ENCODE measurements at regions not wholly inside any gene's neighbourhood (a gene's known extent, or its start where the extent isn't known, plus 50 kb on each side); places are given as distances from the start of the nearest gene placed in this dataset.

DNA sequence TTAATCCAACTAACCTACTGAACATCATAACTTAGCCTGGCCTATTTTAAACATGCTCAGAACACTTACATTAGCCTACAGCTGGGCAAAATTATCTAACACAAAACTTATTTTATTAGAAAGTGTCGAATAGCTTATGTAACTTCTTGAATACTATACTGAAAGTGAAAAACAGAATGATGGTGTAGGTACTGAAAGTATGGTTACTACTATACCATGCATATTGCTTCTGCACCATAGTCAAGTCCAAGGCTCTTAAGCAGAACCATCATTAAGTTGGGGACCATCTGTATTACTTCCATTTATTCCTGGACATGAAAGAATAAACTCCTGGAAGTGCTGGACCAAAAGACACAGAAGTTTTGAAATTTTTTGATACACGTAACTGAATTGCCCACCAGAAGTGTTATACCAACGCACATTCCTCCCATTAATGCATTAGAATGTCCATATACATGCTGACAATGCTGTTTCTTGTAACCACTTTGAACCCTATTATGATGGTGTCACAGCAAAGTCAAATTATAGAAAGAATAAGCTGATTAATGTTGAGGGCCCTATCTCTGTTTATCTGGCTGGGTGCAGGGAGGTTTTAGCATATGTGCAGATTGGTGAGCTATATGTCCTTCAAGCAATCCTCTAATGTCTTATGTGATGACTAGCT is 375.7 kb downstream of the ACTL7B start:
- Histone ChIP-seq H3K4me1 (ENCODE audit: control insufficient read depth in 1 of 2, insufficient read depth in 2 of 2, low read length in 2 of 2) (no peaks in the 10 kb centered on the region), H3K27ac (ENCODE audit: low read length) (no peak overlapping the region), H3K27me3 (ENCODE audit: low read depth, low read length) (no peaks in the 10 kb centered on the region), H3K9me3 (ENCODE audit: control insufficient read depth in 1 of 2, low read length in 2 of 2) (no peaks in the 10 kb centered on the region), H3K4me3 (ENCODE audit: low read depth in 1 of 2, low read length in 2 of 2) (no peak overlapping the region), H3K36me3 (ENCODE audit: control insufficient read depth in 1 of 2, insufficient read depth in 2 of 2, low read length in 2 of 2) (peaks cover 0 to 4% of the 10 kb centered on the region in 2 donors)

DNA sequence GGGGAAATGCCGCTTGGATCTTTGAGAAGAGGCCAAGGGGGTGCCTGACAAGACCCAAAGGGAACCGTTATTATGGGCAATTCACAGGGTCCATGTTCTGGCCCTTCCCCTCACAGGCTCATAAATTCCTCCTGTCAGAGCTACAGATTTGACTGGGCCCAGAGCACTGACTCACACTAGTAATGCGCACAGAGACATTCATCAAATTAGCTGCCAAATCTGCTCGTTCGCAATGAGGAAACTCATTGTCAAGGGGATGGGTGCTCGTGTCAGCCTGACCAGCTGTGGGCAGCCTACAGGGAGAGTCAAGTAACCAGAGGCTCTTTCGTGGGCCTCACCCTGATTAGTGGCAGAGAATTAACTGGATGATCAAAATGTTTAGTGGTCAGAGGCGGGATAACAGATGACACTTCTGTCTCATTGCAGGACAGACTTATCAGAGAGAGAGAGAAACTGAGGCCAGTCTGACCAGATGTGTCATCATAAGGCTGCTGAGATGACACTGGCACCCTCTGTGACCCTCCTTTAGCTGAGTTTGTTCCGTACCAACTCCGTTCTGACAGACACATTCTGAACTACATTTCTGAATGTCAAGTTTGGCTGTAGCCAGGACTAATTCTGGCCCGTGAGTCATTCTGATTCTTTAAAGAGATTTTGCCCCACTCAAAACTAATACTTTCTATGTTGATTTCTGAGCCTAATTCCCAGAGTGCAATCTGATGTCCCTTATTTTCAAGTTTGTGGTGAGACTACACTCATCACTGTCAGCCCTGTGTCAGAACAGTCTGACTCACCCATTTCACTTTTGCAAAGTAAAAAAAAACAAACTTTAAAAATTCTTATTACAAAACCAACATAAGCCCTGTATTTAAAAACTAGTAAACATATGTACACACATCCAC is 377.1 kb downstream of the ACTL7B start:
- Histone ChIP-seq H3K27me3 (ENCODE audit: low read depth, low read length) (no peaks in the 10 kb centered on the region), H3K36me3 (ENCODE audit: control insufficient read depth in 1 of 2, insufficient read depth in 2 of 2, low read length in 2 of 2) (peaks cover 0 to 4% of the 10 kb centered on the region in 2 donors), H3K9me3 (ENCODE audit: control insufficient read depth in 1 of 2, low read length in 2 of 2) (no peaks in the 10 kb centered on the region), H3K4me3 (ENCODE audit: low read depth in 1 of 2, low read length in 2 of 2) (no peak overlapping the region), H3K27ac (ENCODE audit: low read length) (no peak overlapping the region), H3K4me1 (ENCODE audit: control insufficient read depth in 1 of 2, insufficient read depth in 2 of 2, low read length in 2 of 2) (no peaks in the 10 kb centered on the region)

DNA sequence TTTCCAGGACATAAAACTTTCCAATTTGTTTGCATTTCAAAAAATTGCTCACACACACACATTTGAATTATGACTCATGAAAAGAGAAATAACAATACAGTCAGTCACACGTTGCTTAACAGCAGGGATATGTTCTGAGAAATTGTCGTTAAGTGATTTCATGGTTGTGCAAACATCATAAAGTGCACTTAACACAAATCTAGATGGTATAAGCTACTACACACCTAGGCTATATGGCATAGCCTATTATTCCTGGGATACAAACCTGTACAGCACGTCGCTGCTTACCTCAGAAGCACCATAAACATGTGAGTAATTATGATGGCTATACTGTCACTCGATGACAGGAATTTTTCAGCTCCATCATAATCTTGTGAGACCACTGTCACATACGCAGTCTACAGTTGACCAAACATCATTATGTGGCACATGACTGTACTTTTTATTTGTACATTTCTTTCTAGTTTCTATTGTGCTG is 378.2 kb downstream of the ACTL7B start:
- no peak overlapping the region for H3K27ac ChIP-seq (ENCODE audit: low read length)
- H3K9me3 ChIP-seq (ENCODE audit: control insufficient read depth in 1 of 2, low read length in 2 of 2): no peaks in the 10 kb centered on the region
- peaks cover 0 to 4% of the 10 kb centered on the region in 2 donors for H3K36me3 ChIP-seq (ENCODE audit: control insufficient read depth in 1 of 2, insufficient read depth in 2 of 2, low read length in 2 of 2)
- H3K4me1 ChIP-seq (ENCODE audit: control insufficient read depth in 1 of 2, insufficient read depth in 2 of 2, low read length in 2 of 2): no peaks in the 10 kb centered on the region
- H3K4me3 ChIP-seq (ENCODE audit: low read depth in 1 of 2, low read length in 2 of 2): no peak overlapping the region
- no peaks in the 10 kb centered on the region for H3K27me3 ChIP-seq (ENCODE audit: low read depth, low read length)

DNA sequence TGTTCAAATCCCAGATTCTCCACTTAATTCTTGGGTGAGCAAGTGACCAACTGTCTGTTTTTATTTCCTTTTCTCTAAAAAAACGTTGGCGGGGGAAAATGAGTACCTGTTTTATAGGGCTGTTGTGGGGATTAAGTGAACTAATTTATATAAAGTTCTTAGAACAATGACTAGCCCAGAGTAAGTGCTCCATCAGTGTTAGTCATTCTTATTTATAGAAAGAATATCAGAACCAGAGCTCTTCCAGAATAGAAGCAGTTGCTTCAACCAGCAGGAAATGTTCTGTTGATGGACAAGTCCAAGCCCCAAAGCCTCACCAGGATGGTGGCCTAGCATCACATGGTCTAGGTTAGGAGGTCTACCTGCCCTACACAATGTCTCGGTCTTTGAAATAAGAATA is 379.2 kb downstream of the ACTL7B start:
- H3K27me3 ChIP-seq (ENCODE audit: low read depth, low read length): no peaks in the 10 kb centered on the region
- H3K27ac ChIP-seq (ENCODE audit: low read length): no peak overlapping the region
- peaks cover 0 to 4% of the 10 kb centered on the region in 2 donors for H3K36me3 ChIP-seq (ENCODE audit: control insufficient read depth in 1 of 2, insufficient read depth in 2 of 2, low read length in 2 of 2)
- no peak overlapping the region for H3K4me3 ChIP-seq (ENCODE audit: low read depth in 1 of 2, low read length in 2 of 2)
- H3K4me1 ChIP-seq (ENCODE audit: control insufficient read depth in 1 of 2, insufficient read depth in 2 of 2, low read length in 2 of 2): no peaks in the 10 kb centered on the region
- H3K9me3 ChIP-seq (ENCODE audit: control insufficient read depth in 1 of 2, low read length in 2 of 2): no peaks in the 10 kb centered on the region

DNA sequence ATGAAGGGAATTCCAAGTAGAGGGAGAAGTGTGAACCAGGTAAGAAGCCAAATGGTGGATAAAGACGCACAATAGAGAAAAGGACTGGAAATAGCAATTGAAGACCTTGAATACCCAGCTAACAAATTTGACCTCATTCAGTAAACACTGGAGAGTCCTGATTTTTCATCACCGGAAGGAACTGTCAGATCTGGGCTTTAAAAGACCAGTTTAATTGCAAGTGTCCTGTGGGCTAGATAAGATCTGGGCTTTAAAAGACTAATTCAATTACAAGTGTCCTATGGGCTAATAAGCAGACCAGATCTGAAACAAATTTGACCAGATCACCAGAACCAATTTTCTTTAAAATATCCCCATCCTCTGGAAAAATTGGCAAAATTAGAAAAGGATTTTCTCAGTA is 380.0 kb downstream of the ACTL7B start:
- no peaks in the 10 kb centered on the region for H3K27me3 ChIP-seq (ENCODE audit: low read depth, low read length)
- H3K4me1 ChIP-seq (ENCODE audit: control insufficient read depth in 1 of 2, insufficient read depth in 2 of 2, low read length in 2 of 2): no peaks in the 10 kb centered on the region
- H3K36me3 ChIP-seq (ENCODE audit: control insufficient read depth in 1 of 2, insufficient read depth in 2 of 2, low read length in 2 of 2): peaks cover 0 to 4% of the 10 kb centered on the region in 2 donors
- H3K4me3 ChIP-seq (ENCODE audit: low read depth in 1 of 2, low read length in 2 of 2): no peak overlapping the region
- H3K27ac ChIP-seq (ENCODE audit: low read length): no peak overlapping the region
- H3K9me3 ChIP-seq (ENCODE audit: control insufficient read depth in 1 of 2, low read length in 2 of 2): no peaks in the 10 kb centered on the region

DNA sequence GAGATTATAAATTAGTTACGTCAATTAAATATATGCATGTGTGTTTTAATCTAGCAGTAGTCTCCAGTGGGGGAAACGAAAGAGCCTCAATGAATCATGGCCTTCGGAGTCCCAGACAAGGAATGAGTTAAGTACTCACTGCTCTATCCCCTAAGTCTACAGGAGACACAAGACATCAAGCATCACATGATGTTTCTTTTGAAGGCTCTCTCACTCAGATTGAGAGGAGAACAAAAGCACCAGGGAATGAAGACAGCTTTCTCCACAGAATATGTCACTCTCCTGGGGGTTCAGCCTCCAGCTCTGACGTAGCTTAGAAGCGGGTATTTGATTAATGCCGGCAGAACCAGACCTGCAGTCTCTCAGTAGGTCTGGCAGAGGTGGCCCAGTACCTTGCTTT is 381.4 kb downstream of the ACTL7B start:
- no peaks in the 10 kb centered on the region for H3K4me1 ChIP-seq (ENCODE audit: control insufficient read depth in 1 of 2, insufficient read depth in 2 of 2, low read length in 2 of 2)
- peaks cover 0 to 4% of the 10 kb centered on the region in 2 donors for H3K36me3 ChIP-seq (ENCODE audit: control insufficient read depth in 1 of 2, insufficient read depth in 2 of 2, low read length in 2 of 2)
- no peak overlapping the region for H3K27ac ChIP-seq (ENCODE audit: low read length)
- H3K4me3 ChIP-seq (ENCODE audit: low read depth in 1 of 2, low read length in 2 of 2): no peak overlapping the region
- H3K27me3 ChIP-seq (ENCODE audit: low read depth, low read length): no peaks in the 10 kb centered on the region
- H3K9me3 ChIP-seq (ENCODE audit: control insufficient read depth in 1 of 2, low read length in 2 of 2): no peaks in the 10 kb centered on the region

DNA sequence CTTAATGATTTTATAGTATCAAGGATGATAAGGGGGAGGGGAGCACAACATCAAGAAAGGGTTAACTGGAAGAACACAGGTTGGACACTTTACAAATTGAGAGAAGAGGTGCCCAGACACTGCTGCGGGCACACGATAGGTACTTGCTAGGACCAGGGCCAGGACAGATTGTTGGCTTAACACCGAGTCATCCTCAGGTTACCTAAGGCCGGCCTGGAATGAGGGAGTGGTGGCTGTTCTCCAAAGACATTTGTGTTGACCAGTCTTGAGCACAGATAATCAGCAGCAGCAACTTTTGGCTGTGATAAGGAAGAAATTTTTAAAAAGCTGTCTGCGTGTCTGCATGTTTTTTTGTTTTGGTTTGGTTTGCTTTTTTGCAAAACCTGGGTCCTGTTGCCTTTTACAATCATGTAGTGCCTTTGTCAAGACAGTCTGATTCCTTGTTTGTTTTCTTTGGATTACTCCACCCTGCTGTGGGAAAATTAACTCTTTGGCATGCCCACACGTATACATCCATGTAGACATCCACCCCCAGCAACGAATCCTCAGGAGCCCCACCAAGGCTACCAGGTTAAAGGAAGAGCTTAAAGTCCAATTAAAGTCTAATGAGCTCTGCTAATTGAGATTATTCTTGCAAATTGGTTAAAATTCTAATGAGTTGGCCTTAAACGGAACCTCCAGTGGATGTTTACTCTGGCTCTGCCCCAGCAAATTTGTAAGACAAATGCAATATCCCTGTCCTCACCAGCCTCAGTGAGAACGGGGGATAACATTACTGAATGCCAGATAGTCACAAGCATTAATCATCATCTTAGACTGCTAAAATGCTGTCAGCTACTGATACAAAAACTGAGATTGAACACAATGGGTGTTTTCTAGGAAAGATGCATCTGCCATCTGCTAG is 382.3 kb downstream of the ACTL7B start:
- no peak overlapping the region for H3K4me3 ChIP-seq (ENCODE audit: low read depth in 1 of 2, low read length in 2 of 2)
- H3K27ac ChIP-seq (ENCODE audit: low read length): no peak overlapping the region
- peaks cover 0 to under 1% of the 10 kb centered on the region in 2 donors for H3K36me3 ChIP-seq (ENCODE audit: control insufficient read depth in 1 of 2, insufficient read depth in 2 of 2, low read length in 2 of 2)
- H3K9me3 ChIP-seq (ENCODE audit: control insufficient read depth in 1 of 2, low read length in 2 of 2): no peaks in the 10 kb centered on the region
- no peaks in the 10 kb centered on the region for H3K4me1 ChIP-seq (ENCODE audit: control insufficient read depth in 1 of 2, insufficient read depth in 2 of 2, low read length in 2 of 2)
- no peaks in the 10 kb centered on the region for H3K27me3 ChIP-seq (ENCODE audit: low read depth, low read length)

DNA sequence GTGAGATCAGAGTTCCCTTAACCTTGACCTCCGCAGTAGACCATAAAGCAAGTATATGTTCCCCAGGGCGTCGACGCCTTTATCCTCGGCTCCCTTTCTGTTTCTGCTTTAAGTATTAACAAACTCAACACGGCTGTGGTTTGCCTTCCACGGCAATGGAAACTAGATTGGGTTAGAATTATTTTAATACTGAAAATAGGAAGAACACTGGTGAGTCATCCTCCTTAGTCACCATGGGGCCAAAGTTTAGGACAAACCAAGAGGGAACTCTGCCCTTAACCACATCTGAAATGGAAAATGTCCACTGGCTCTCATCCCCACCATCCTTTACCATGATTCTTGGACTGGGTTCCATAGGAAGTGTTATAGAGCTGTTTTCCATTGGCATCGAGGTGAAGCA is 386.1 kb downstream of the ACTL7B start:
- Histone ChIP-seq H3K36me3 (ENCODE audit: control insufficient read depth in 1 of 2, insufficient read depth in 2 of 2, low read length in 2 of 2) (no peaks in the 10 kb centered on the region), H3K27ac (ENCODE audit: low read length) (no peak overlapping the region), H3K27me3 (ENCODE audit: low read depth, low read length) (no peaks in the 10 kb centered on the region), H3K4me1 (ENCODE audit: control insufficient read depth in 1 of 2, insufficient read depth in 2 of 2, low read length in 2 of 2) (peaks cover 0 to 8% of the 10 kb centered on the region in 2 donors), H3K4me3 (ENCODE audit: low read depth in 1 of 2, low read length in 2 of 2) (no peak overlapping the region), H3K9me3 (ENCODE audit: control insufficient read depth in 1 of 2, low read length in 2 of 2) (no peaks in the 10 kb centered on the region)

DNA sequence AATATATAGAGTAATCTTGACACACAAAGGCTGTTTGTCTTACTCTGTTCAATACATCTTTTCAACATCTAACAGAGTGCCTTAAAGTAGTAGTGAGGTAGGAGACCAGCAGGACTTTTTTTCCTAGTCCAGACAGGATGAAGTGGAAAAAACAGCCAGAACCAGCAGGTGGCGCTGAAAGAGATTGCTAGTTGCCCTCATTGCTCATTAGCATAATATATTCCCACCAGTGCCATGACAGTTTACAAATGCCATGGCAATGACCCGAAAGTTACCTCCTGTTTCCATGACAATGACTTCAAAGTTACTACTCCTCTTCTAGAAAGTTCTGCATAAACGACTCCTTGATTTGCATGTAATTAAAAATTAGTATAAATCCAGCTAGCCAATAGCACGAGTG is 387.4 kb downstream of the ACTL7B start:
- Histone ChIP-seq H3K9me3 (ENCODE audit: control insufficient read depth in 1 of 2, low read length in 2 of 2) (no peaks in the 10 kb centered on the region), H3K27me3 (ENCODE audit: low read depth, low read length) (no peaks in the 10 kb centered on the region), H3K4me1 (ENCODE audit: control insufficient read depth in 1 of 2, insufficient read depth in 2 of 2, low read length in 2 of 2) (peaks cover 0 to 8% of the 10 kb centered on the region in 2 donors), H3K27ac (ENCODE audit: low read length) (no peak overlapping the region), H3K36me3 (ENCODE audit: control insufficient read depth in 1 of 2, insufficient read depth in 2 of 2, low read length in 2 of 2) (no peaks in the 10 kb centered on the region), H3K4me3 (ENCODE audit: low read depth in 1 of 2, low read length in 2 of 2) (no peak overlapping the region)

DNA sequence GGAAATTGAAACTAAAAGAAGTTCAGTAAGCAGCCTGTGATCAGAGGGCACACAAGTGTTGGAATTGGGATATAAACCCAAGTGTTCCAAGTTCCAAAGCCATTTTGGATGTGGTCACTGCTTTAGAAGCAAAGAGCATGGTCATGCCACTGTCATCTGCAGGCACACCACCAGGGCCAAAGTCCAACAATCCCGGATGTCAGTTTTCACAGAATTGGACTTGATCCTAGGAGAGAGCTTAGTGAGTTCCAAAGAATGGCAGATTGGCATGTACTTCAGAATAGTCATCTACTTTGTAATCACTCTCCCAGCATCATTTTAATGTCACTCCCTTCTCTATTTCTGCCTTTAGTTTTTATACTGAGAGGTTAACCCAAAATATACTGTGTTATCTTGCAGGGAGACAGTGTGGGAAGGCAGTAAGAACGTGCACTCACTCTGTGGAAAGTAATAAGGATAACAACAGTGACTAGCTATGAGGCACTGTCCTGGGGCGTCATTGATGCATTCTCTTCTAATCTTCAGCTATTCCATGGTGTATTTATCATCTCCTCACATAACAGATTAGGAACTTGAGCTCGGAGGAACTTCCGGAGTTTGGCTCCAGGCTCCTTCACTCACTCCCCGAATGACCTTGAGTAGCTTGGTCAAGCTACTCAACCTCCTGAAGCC is 388.0 kb downstream of the ACTL7B start:
- peaks cover 0 to 8% of the 10 kb centered on the region in 2 donors for H3K4me1 ChIP-seq (ENCODE audit: control insufficient read depth in 1 of 2, insufficient read depth in 2 of 2, low read length in 2 of 2)
- H3K36me3 ChIP-seq (ENCODE audit: control insufficient read depth in 1 of 2, insufficient read depth in 2 of 2, low read length in 2 of 2): no peaks in the 10 kb centered on the region
- no peak overlapping the region for H3K27ac ChIP-seq (ENCODE audit: low read length)
- no peaks in the 10 kb centered on the region for H3K9me3 ChIP-seq (ENCODE audit: control insufficient read depth in 1 of 2, low read length in 2 of 2)
- no peak overlapping the region for H3K4me3 ChIP-seq (ENCODE audit: low read depth in 1 of 2, low read length in 2 of 2)
- no peaks in the 10 kb centered on the region for H3K27me3 ChIP-seq (ENCODE audit: low read depth, low read length)
